ENCODE measurements at regions not wholly inside any gene's neighbourhood (a gene's known extent, or its start where the extent isn't known, plus 50 kb on each side); places are given as distances from the start of the nearest gene placed in this dataset.

DNA sequence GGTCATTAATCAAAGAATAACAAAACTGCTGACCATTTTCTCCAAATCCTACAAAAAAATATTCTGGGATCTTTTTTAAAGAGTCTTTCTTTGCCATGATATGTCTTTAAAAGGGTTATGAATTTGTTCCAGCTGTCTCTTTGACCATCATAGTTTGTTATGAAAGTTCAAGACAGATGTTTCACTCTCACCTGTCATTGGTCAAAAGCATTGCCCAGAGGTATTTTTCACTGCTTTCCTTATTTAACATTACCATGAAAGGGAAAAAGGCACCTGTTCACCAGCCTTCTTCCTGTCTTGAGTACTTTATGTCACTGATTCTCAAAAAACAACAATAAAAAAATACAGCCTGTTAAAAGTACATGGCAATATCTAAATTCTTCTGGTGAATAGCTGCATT is 643.8 kb downstream of the FAT4 start:
- H3K4me1 ChIP-seq, result no peaks in the 10 kb centered on the region
- intact Hi-C loops (cut with DNase I), result no loop called here
- no peak for ATAC-seq
- H3K27ac ChIP-seq, result no peak overlapping the region
- TF ChIP-seq, protein P1, sequence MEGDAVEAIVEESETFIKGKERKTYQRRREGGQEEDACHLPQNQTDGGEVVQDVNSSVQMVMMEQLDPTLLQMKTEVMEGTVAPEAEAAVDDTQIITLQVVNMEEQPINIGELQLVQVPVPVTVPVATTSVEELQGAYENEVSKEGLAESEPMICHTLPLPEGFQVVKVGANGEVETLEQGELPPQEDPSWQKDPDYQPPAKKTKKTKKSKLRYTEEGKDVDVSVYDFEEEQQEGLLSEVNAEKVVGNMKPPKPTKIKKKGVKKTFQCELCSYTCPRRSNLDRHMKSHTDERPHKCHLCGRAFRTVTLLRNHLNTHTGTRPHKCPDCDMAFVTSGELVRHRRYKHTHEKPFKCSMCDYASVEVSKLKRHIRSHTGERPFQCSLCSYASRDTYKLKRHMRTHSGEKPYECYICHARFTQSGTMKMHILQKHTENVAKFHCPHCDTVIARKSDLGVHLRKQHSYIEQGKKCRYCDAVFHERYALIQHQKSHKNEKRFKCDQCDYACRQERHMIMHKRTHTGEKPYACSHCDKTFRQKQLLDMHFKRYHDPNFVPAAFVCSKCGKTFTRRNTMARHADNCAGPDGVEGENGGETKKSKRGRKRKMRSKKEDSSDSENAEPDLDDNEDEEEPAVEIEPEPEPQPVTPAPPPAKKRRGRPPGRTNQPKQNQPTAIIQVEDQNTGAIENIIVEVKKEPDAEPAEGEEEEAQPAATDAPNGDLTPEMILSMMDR (IDR thresholded peaks at IDR 0.05), result no peak
- no peaks in the 10 kb centered on the region for H3K36me3 ChIP-seq (ENCODE audit: insufficient read depth in 1 of 2, low read depth in 1 of 2)
- no peaks in the 10 kb centered on the region for H3K9me3 ChIP-seq
- no peak overlapping the region for H3K4me3 ChIP-seq
- no peaks in the 10 kb centered on the region for H3K27me3 ChIP-seq (ENCODE audit: insufficient read depth in 3 of 3, low read length in 2 of 3)
- DNase-seq, result no peak

DNA sequence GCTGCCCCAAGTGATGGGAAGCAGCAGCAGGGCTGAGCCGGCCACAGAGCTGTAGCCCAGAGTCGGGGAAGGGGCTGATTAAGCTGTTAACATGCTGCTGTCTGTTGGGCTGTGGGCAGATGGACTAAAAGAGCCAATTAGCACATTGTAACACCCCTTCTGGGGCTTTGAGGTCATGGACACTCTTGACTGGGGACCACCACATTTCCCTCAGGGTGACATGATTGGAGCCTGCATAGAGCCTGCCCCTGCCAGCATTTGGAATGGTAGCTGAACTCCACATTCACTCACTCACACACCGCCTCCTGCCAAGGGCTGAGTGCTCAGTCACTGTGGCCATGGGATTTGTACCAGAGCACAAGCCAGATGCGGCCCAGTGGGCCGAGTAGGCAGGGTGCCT is 646.9 kb downstream of the FAT4 start:
- no peak for ATAC-seq
- Histone ChIP-seq H3K27ac (no peak overlapping the region), H3K27me3 (ENCODE audit: insufficient read depth in 3 of 3, low read length in 2 of 3) (no peaks in the 10 kb centered on the region), H3K4me1 (no peaks in the 10 kb centered on the region), H3K4me3 (no peak overlapping the region), H3K9me3 (no peaks in the 10 kb centered on the region), H3K36me3 (ENCODE audit: insufficient read depth in 1 of 2, low read depth in 1 of 2) (no peaks in the 10 kb centered on the region)
- WGBS, 3 donors, result 65 to 77% (median 75%) methylated on average over 5 of the region's 5 CpGs
- TF ChIP-seq, protein P1 (IDR thresholded peaks at IDR 0.05), result no peak
- intact Hi-C loops (cut with DNase I), result no loop called here
- no peak for DNase-seq

DNA sequence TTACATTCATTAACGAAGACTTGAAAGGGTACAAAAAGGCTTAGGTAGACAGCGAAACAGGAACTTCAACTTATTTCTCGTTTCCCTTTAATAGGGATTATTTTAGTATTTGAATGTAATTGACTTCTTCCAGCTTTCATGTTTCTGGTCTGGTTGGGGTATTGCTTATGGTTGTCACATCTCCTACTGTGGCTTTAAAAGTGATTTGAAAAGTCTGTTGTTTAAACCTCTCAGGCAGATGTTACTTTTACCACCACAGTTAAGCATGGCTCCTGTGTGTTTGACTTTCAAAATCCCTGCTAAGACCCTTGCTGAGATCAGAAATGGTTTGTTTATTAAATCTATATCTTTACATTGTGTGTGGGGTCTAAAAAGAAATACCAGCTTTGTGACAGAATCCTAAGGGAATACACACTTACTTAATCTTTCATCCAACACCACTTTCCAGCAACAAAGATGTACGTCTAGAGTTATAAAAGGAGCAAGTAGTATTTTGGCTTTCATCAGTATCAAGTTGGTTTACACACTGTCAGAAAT is 661.2 kb downstream of the FAT4 start:
- Histone ChIP-seq H3K9me3 (no peaks in the 10 kb centered on the region), H3K4me1 (no peaks in the 10 kb centered on the region), H3K36me3 (ENCODE audit: insufficient read depth in 1 of 2, low read depth in 1 of 2) (no peaks in the 10 kb centered on the region), H3K27ac (no peak overlapping the region), H3K4me3 (no peak overlapping the region), H3K27me3 (ENCODE audit: insufficient read depth in 3 of 3, low read length in 2 of 3) (no peaks in the 10 kb centered on the region)
- TF ChIP-seq, protein P1 (IDR thresholded peaks at IDR 0.05), result no peak
- DNase-seq, result no peak
- intact Hi-C loops (cut with DNase I), result no loop called here
- no peak for ATAC-seq
- WGBS, 3 donors, result 68 to 76% (median 75%) methylated on average over 4 of the region's 4 CpGs

DNA sequence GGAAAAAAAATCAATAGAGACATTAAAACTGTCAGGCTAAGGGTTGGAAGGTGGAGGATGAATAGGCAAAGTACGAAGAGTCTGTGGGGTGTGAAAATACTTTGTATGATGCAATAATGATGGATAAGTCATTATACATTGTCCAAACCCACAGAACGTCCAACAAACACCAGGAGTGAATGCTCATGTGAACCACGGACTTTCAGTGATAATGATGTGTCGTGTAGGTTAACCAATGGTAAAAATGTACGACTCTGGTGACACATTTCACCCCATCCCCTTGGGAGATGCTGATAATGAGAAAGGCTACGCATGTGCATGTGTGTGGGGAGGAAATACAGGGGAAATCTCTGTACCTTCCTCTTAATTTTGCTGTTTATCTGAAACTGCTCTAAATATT is 665.2 kb downstream of the FAT4 start:
- Histone ChIP-seq H3K27me3 (ENCODE audit: insufficient read depth in 3 of 3, low read length in 2 of 3) (no peaks in the 10 kb centered on the region), H3K4me1 (no peaks in the 10 kb centered on the region), H3K9me3 (no peaks in the 10 kb centered on the region), H3K27ac (no peak overlapping the region), H3K4me3 (no peak overlapping the region), H3K36me3 (ENCODE audit: insufficient read depth in 1 of 2, low read depth in 1 of 2) (no peaks in the 10 kb centered on the region)
- TF ChIP-seq, protein P1 (IDR thresholded peaks at IDR 0.05), result no peak
- DNase-seq, result no peak
- no peak for ATAC-seq
- intact Hi-C loops (cut with DNase I), result no loop called here
- 78 to 85% (median 79%) methylated on average over 6 of the region's 6 CpGs for WGBS, 3 donors

DNA sequence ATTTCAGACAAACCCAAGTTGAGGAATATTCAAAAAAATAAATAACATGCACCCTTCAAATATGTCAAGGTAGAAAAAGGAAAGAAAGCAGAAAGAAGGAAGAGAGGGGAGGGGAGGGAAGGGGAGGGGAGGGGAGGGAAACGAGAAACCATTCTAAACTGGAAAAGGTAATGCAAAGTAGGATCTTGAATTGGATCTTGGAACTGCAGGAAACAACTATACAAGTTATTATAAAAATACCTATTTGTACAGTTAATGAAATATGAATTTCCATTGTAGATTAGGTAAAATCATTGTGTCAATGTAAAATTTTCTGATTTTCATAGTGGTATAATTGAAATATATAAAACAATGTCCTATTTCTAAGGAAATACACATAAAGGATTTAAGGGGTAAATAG is 668.4 kb downstream of the FAT4 start:
- no peaks in the 10 kb centered on the region for H3K4me1 ChIP-seq
- DNase-seq, result no peak
- no peaks in the 10 kb centered on the region for H3K36me3 ChIP-seq (ENCODE audit: insufficient read depth in 1 of 2, low read depth in 1 of 2)
- H3K4me3 ChIP-seq, result no peak overlapping the region
- intact Hi-C loops (cut with DNase I), result no loop called here
- TF ChIP-seq, protein P1 (IDR thresholded peaks at IDR 0.05), result no peak
- H3K27ac ChIP-seq, result no peak overlapping the region
- no peak for ATAC-seq
- H3K9me3 ChIP-seq, result no peaks in the 10 kb centered on the region
- 70 to 95% (median 75%) methylated on average over 1 of the region's 1 CpG for WGBS, 3 donors
- H3K27me3 ChIP-seq (ENCODE audit: insufficient read depth in 3 of 3, low read length in 2 of 3), result no peaks in the 10 kb centered on the region

Measured in psoas muscle (tissue), 7 donors.